ENCODE measurements at regions not wholly inside any gene's neighbourhood (a gene's known extent, or its start where the extent isn't known, plus 50 kb on each side); places are given as distances from the start of the nearest gene placed in this dataset.
"Not testable (repeated sequence)": the region's sequence is repeated elsewhere in the genome, so short reads cannot be mapped to it uniquely, and the experiment has no call there.

DNA sequence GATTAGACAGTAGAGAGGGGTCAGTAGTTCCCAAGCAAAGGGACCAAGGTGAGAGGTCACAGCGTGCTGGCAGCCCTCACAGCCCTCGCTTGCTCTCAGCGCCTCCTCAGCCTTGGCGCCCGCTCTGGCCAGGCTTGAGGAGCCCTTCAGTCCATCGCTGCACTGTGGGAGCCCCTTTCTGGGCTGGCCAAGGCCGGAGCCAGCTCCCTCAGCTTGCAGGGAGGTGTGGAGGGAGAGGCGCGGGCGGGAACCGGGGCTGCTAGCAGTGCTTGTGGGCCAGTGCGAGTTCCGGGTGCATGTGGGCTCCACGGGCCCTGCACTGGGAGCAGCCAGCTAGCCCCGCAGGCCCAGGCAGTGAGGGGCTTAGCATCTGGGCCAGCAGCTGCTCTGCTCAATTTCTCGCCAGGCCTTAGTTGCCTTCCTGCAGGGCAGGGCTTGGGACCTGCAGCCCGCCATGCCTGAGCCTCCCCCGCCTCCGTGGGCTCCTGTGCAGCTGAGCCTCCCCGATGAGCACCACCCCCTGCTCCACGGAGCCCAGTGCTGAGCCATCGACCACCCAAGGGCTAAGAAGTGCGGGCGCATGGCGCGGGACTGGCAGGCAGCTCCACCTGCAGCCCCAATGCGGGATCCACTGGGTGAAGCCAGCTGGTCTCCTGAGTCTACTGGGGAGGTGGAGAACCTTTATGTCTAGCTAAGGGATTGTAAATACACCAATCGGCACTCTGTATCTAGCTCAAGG, 177.0 kb downstream of the TBX18 start:
- not testable (repeated sequence) for TF ChIP-seq POLR2AphosphoS5 (IDR thresholded peaks at IDR 0.05; ENCODE audit: low read depth, low read length); POLR2A (IDR thresholded peaks at IDR 0.05; ENCODE audit: low read depth, low read length); TAF1 (IDR thresholded peaks at IDR 0.05; ENCODE audit: borderline replicate concordance, low read depth, low read length)
